Ovary (tissue), 3 donors: ENCODE measurements at regions not wholly inside any gene's neighbourhood (a gene's known extent, or its start where the extent isn't known, plus 50 kb on each side); places are given as distances from the start of the nearest gene placed in this dataset.

Experiments used
- CTCF ChIP-seq, 3 donors: fragments of 450-650 bp in 2 of 3; fragments of 200-600 bp in 1 of 3; IDR thresholded peaks; one replicate each; pipeline versions ENCODE4 v1.5.1 to v1.8.0; 2016 to 2022; ENCODE audit warnings: antibody characterized with exemption in 3 of 3, mild to moderate bottlenecking in 1 of 3
- EP300 ChIP-seq: sonication (generic); formaldehyde crosslinking; IDR thresholded peaks from one replicate; pipeline ENCODE4 v1.6.1; 2017; ENCODE audit warnings: antibody characterized with exemption
- POLR2A ChIP-seq: fragments of 450-650 bp; IDR thresholded peaks from one replicate; pipeline ENCODE4 v1.6.1; 2017; ENCODE audit warnings: antibody characterized with exemption, mild to moderate bottlenecking, moderate library complexity
- donor health status: DM: no; HTN: no; CAD: no.

- TF ChIP-seq CTCF (IDR thresholded peaks at IDR 0.05) (no peak), EP300 (no peak), POLR2A (no peak)
Measured at GRCh38 chr1:195113471-195113870, 1494.8 kb downstream of the KCNT2 start.
